ENCODE measurements at regions not wholly inside any gene's neighbourhood (a gene's known extent, or its start where the extent isn't known, plus 50 kb on each side); places are given as distances from the start of the nearest gene placed in this dataset.

DNA sequence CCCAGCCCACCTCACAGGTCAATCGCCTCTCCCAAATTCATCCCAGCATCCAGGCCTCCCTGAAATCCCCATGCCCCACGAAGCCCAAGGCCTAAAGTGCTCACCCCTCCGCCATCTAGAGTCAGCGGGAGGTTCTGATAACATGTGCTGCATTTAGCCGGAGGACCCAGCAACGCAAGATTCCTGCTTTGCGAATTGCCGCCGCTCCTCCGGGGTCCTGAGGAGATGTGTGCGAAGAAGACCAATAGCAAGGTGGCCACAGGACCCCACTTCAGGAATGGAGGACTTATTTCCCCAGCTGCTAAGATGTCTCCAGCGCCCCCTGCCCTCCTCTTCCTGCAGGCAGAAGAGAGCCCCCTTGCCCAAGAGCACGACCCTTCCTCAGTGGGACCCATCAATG is 120.8 kb upstream of the GLI2 start:
- no peak overlapping the region for H2AFZ ChIP-seq (ENCODE audit: low read length)
- no peak overlapping the region for H3K4me3 ChIP-seq (replicated peaks in 1 of 3; ENCODE audit: insufficient read depth in 1 of 3, low read depth in 2 of 3, low read length in 3 of 3)
- no peak overlapping the region for H3K9ac ChIP-seq (ENCODE audit: insufficient read depth, low read depth, low read length)
- H3K27me3 ChIP-seq (ENCODE audit: control insufficient read depth in 1 of 2, insufficient read depth in 2 of 2, low read length in 2 of 2), result peaks cover 11 to 71% of the 10 kb centered on the region in 2 experiments; a peak in 4 of 5 replicates
- no peak overlapping the region for H3K4me2 ChIP-seq (ENCODE audit: low read depth, low read length)
- ChIA-PET POLR2A (no interaction called here), CTCF (ENCODE audit: low intra/inter-chr PET ratio, low total read pairs) (no interaction called here)
- no peaks in the 10 kb centered on the region for H3K79me2 ChIP-seq (ENCODE audit: insufficient read depth, low read length)
- H3K36me3 ChIP-seq (replicated peaks in 1 of 2; ENCODE audit: control insufficient read depth in 1 of 2, insufficient read depth in 2 of 2, low read length in 2 of 2), result no peaks in the 10 kb centered on the region
- in situ Hi-C loops (cut with HindIII; ENCODE audit: extremely low pct_ligation_motif_present, low pct_unique_long_range_greater_than_20kb), result no loop called here
- DNase-seq (ENCODE audit: low spot score), result no peak
- WGBS (ENCODE audit: low lambda C conversion rate), result 73% methylated on average over 12 of the region's 13 CpGs
- intact Hi-C loops (cut with micrococcal nuclease; ENCODE audit: unreplicated experiment), result no loop called here
- TF ChIP-seq ZFP91 (CRISPR knock-in tag; IDR thresholded peaks at IDR 0.05; ENCODE audit: borderline replicate concordance) (0 out of 2 replicates have a peak, but pooled peaks have one; percentile 17), PRDM10 (CRISPR knock-in tag; IDR thresholded peaks at IDR 0.05; ENCODE audit: low read depth) (no peak)
- H3K27ac ChIP-seq (ENCODE audit: extremely low read length, insufficient read depth, low read length), result no peak overlapping the region
- no TSS peak for BruUV-seq (replicated peaks)
- no peak for FAIRE-seq
- ATAC-seq, result no peak
- H3K9me3 ChIP-seq (ENCODE audit: low read length), result no peaks in the 10 kb centered on the region
- H3K4me1 ChIP-seq (ENCODE audit: insufficient read depth, low read length), result peaks cover 12% of the 10 kb centered on the region
- no peaks in the 10 kb centered on the region for H4K20me1 ChIP-seq (ENCODE audit: insufficient read depth, low read length)

DNA sequence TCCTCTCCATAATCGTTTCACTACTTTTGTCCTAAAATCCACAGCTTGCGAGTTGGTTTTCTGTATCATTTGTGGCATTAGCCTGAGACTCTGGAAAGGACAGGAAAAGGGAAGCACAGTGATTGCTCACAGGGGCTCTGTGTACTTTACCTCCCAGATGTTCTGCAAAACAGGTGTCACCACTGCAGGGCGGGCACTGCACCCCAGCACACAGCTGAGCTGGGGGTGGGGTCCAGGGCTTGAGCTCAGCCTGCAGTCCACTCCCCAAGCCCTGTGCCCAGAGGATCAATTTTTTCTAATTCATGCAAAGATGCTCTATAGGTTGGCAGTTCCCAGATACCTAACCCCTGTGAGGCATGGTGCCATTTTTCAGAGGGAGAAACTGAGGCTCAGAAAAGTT is 119.4 kb upstream of the GLI2 start:
- no peaks in the 10 kb centered on the region for H3K36me3 ChIP-seq (replicated peaks in 1 of 2; ENCODE audit: control insufficient read depth in 1 of 2, insufficient read depth in 2 of 2, low read length in 2 of 2)
- intact Hi-C loops (cut with micrococcal nuclease; ENCODE audit: unreplicated experiment), result no loop called here
- WGBS (ENCODE audit: low lambda C conversion rate), result 31% methylated on average over 3 of the region's 3 CpGs
- no peak overlapping the region for H2AFZ ChIP-seq (ENCODE audit: low read length)
- ChIA-PET CTCF (ENCODE audit: low intra/inter-chr PET ratio, low total read pairs) (no interaction called here), POLR2A (no interaction called here)
- FAIRE-seq (no peak), DNase-seq (ENCODE audit: low spot score) (no peak), ATAC-seq (no peak)
- in situ Hi-C loops (cut with HindIII; ENCODE audit: extremely low pct_ligation_motif_present, low pct_unique_long_range_greater_than_20kb), result no loop called here
- no peaks in the 10 kb centered on the region for H4K20me1 ChIP-seq (ENCODE audit: insufficient read depth, low read length)
- H3K9me3 ChIP-seq (ENCODE audit: low read length), result no peaks in the 10 kb centered on the region
- H3K27me3 ChIP-seq (ENCODE audit: control insufficient read depth in 1 of 2, insufficient read depth in 2 of 2, low read length in 2 of 2), result peaks cover 9 to 58% of the 10 kb centered on the region in 2 experiments; a peak in 4 of 5 replicates
- H3K4me2 ChIP-seq (ENCODE audit: low read depth, low read length), result no peak overlapping the region
- H3K27ac ChIP-seq (ENCODE audit: extremely low read length, insufficient read depth, low read length), result no peak overlapping the region
- H3K4me1 ChIP-seq (ENCODE audit: insufficient read depth, low read length), result peaks cover 20% of the 10 kb centered on the region
- no peaks in the 10 kb centered on the region for H3K79me2 ChIP-seq (ENCODE audit: insufficient read depth, low read length)
- BruUV-seq (replicated peaks), result no TSS peak
- H3K4me3 ChIP-seq (replicated peaks in 1 of 3; ENCODE audit: insufficient read depth in 1 of 3, low read depth in 2 of 3, low read length in 3 of 3), result no peak overlapping the region
- H3K9ac ChIP-seq (ENCODE audit: insufficient read depth, low read depth, low read length), result no peak overlapping the region
- TF ChIP-seq ZNF143 (CRISPR knock-in tag; IDR thresholded peaks at IDR 0.05) (no peak), ZFP82 (CRISPR knock-in tag; IDR thresholded peaks at IDR 0.05; ENCODE audit: borderline replicate concordance) (no peak), ZNF576 (CRISPR knock-in tag; IDR thresholded peaks at IDR 0.05) (no peak), ZNF18 (CRISPR knock-in tag; IDR thresholded peaks at IDR 0.05; ENCODE audit: insufficient replicate concordance) (no peak)
- TF ChIP-seq, protein P1, sequence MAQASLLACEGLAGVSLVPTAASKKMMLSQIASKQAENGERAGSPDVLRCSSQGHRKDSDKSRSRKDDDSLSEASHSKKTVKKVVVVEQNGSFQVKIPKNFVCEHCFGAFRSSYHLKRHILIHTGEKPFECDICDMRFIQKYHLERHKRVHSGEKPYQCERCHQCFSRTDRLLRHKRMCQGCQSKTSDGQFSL (CRISPR knock-in tag; IDR thresholded peaks at IDR 0.05), result no peak
- TF ChIP-seq, protein P2, sequence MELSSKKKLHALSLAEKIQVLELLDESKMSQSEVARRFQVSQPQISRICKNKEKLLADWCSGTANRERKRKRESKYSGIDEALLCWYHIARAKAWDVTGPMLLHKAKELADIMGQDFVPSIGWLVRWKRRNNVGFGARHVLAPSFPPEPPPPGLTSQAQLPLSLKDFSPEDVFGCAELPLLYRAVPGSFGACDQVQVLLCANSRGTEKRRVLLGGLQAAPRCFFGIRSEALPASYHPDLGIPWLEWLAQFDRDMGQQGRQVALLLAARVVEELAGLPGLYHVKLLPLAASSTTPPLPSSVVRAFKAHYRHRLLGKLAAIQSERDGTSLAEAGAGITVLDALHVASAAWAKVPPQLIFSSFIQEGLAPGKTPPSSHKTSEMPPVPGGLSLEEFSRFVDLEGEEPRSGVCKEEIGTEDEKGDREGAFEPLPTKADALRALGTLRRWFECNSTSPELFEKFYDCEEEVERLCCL (CRISPR knock-in tag; IDR thresholded peaks at IDR 0.05; ENCODE audit: borderline replicate concordance), result no peak
